Stimulated activated CD8-positive, alpha-beta memory T cell treated with anti-CD3 and anti-CD28 coated beads, Interleukin-4, amount 100 ng/mL, for 24 hours (primary cell): ENCODE measurements at regions not wholly inside any gene's neighbourhood (a gene's known extent, or its start where the extent isn't known, plus 50 kb on each side); places are given as distances from the start of the nearest gene placed in this dataset.
"Not testable (repeated sequence)": the region's sequence is repeated elsewhere in the genome, so short reads cannot be mapped to it uniquely, and the experiment has no call there.

ENCODE experiments used
- DNase-seq: peaks from one replicate; pipeline ENCODE4 v3.0.0-alpha.2; 2020; ENCODE audit warnings: low read depth

DNA sequence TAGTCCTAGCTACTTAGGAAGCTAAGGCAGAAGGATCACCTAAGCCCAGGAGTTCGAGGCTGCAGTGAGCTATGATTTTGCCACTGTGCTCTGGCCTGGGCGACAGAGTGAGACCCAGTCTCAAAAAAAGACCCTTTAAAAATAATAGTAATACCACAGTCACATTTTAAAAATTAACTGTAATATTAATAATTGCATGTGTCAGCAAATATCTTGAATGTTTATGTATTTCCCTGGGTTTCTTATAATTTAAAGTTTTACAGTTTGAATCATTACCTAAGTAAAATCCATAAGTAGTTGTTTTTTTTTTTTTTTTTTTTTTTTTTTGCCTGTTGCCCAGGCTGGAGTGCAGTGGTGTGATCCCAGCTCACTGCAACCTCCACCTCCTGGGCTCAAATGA lies 69.2 kb downstream of the LYZL2 start:
- no peak for DNase-seq

DNA sequence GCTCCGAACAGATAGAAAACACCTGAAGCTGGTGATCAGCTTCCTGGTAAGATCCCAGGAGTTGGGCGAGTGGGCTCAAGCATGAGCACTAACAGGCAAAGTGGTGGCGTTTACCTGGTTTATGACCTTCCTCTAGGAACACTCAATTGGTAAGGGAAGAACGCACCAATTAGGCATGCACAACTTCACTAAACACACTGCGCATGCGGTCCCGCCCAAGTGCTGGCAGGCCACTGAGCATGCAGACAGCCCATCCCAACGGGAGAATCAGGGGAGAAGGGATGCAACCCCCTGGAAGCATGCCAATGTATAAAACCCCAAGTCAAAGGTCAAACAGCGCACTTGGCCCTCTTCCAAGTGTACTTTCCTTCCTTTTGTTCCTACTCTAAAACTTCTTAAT lies 70.4 kb downstream of the LYZL2 start:
- DNase-seq: no peak

DNA sequence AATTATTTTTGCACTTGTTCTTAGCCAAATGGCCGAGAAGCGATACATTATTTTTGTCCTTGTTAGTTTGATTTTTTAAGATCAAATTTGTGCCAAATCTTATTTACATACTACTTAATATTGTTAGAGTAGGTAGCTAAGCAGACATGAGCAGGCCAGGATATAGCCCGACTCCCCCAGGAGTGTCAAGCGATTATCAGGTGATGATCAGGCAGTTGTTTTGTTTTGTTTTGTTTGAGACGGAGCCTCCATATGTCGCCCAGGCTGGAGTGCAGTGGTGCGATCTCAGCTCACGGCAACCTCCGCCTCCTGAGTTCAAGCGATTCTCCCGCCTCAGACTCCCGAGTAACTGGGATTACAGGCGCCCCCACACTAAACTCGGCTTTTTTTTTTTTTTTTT lies 71.1 kb downstream of the LYZL2 start:
- no peak for DNase-seq

DNA sequence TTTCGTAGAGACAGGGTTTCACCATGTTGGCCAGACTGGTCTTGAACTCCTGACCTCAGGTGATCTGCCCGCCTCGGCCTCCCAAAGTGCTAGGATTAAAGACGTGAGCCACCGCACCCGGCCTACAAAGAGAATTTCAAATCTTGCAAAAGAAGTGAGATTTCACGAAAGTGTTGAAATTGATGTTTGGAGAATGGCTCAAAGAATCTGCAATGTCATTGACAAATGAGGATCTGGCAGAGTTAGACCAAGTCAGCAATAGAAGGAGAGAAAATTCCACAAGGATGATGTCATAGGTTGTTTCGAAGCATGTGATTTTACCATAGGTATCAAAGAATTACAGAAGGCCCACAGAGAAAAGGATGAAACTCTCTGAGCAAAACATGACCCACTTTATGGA lies 71.7 kb downstream of the LYZL2 start:
- no peak for DNase-seq

DNA sequence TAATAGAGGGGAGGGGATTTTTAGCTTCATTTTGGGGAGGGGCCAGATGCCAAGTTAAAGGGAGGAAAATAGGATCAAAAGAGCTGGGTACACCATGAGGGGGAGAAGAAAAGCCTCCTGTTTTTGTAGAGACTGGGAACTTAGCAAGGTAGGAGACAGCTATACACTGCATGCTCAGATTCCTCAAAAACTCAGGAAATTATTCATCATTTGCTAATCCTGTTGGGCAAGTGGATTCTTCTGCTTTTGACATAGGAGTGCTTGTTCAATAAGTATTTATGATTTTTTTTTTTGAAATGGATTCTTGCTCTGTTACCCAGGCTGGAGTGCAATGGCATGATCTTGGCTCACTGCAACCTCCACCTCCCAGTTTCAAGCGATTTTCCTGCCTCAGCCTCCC lies 73.4 kb downstream of the LYZL2 start:
- DNase-seq: no peak

DNA sequence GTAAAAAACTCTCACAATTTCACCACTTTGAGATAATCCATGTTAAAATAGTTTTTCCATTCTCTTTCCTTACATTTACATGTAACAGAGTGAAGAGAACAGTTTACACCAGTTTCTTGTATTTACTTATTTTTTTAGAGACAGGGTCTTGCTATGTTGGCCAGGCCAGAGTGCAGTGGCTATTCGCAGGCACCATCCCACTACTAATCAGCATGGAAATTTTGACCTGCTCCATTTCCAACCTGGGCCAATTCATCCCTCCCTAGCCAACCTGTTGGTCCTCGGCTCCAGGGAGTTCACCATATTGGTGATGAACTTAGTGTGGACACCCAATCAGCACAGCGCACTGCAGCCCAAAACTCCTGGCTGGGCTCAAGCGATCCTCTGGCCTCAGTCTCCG lies 74.1 kb downstream of the LYZL2 start:
- DNase-seq: no peak

DNA sequence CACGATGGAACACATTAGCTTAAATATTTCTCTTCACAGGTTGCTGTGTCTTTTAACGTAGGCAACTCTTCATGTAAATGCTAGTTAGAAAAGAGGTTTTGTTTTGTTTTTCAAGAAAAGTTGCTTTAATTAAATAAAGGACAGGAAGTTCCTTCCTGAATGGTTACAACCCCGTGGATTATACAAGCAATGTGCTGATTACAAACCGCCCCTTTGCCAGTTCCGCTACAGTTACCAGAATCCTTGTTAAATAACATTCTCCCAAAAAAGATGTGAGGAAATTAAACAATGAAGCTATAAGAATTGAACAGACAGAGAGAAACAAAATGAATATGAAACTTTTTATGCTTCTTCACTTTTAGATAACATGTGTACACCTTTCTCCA lies 75.1 kb downstream of the LYZL2 start:
- DNase-seq: no peak

DNA sequence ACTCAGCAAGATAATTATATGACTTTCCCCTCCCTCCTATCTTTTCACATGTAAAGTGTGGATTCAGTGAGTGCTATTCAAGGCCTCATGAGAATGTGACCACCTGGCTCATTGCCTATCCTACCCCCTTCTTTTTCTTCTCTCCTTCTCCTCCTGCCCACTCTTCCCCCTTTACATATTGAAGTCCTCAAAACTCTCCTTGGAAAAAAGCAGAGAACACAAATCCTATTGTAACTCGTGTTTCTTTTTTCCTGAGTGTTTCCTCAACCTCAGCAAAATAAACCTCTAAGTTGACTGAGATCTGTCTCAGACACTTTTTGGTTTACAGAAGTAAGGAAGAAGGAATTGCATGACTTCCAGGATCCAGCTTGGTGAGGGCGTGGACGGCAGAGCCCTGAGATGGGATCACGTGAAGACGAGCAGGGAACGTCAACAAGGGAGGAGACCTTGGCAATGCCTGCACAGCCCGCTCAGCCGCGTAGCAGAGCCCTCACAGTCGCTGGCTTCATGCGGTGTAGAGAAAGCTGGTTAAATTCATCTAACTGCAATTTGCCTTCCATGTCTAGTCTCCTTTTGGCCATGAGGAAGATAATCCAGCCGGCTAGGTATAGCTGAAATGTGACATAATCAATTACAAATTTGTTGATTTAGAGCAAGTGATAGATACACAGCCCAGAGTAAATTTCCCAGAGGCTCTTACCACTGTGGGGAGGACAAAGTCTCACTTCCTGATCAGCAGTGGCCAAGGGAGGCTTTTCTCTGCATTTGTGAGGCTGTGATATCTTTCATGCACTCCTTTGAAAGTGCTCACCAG lies 75.7 kb downstream of the LYZL2 start:
- no peak for DNase-seq

DNA sequence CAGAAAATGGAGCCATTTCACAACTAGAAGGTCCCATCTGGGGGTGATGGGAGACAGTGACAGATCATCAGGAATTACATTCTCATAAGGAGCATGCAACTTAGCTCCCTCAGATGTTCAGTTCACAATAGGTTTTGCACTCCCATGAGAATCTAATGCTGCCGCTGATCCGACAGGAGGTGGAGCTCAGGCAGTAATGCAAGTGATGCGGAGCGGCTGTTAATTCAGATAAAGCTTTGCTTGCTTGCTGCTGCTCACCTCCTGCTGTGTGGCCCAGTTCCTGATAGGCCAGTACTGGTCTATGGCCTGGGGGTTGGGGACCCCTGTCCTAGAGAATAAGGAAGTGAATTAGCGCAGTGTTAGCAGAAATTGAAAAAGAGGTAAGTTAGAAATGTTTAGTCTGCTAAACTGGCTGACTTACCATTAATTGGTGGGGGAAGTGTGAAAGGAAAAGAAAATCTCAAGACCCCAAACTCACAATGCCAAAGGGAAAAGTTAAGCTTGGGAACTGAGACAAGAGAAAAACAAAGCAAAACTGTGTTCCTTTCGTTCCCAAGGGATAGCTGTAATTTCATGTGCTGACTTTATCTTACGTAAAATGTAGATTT lies 76.4 kb downstream of the LYZL2 start:
- DNase-seq: no peak

DNA sequence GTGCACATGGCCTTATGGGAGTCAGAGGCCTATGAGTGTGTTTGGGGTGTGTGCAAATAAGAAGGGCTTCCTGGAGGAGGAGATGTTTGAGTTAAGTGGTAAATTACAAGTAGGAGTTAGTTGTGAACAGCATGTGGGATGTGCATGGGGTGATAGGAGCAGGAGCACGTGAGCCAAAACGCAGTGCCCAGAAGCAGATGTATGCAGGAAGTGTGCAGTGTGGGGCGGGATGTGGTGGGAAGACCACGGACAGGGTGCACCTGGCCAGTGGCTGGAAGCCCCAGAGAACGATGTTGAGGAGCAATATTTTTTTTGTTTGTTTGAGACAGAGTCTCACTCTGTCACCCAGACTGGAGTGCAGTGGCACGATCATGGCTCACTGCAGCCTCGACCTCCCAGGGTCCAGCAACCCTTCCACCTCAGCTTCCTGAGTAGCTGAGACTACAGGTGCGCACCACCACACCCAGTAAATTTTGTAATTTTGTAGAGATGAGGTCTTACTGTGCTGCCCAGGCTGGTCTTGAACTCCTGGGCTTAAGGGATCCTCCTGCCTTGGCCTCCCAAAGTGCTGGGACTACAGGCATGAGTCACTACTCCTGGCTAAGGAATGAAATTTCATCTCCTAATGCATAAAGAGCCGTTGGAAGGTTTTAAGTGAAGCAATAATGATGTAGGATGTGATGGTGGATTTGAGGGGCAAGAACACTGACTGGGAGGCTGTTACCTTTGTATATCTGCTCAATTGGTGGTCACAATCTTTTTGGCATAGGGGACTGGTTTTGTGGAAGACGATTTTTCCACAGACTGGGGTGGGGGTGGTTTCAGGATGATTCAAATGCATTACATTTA lies 78.4 kb downstream of the LYZL2 start:
- no peak for DNase-seq

DNA sequence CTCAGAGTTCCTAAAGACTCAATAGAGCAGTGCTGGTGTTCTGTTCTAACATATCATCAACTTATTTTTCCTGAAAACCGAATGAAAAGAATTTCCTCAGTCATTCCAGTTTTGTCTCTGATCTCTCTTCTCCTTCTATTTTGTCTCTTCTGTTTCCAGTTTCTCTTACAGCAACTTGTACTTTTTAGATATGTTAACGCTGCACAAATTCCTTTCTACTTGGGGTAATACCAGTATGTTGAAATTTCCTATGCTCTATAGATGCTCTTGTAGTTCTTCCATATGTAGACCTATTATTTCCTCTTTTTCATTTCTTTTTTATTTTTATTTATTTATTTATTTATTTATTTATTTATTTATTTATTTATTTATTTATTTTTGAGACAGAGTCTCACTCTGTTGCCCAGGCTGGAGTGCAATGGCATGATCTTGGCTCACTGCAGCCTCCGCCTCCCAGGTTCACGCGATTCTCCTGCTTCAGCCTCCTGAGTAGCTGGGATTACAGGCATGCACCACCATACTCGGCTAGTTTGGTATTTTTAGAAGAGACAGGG lies 80.3 kb downstream of the LYZL2 start:
- not testable (repeated sequence) for DNase-seq

DNA sequence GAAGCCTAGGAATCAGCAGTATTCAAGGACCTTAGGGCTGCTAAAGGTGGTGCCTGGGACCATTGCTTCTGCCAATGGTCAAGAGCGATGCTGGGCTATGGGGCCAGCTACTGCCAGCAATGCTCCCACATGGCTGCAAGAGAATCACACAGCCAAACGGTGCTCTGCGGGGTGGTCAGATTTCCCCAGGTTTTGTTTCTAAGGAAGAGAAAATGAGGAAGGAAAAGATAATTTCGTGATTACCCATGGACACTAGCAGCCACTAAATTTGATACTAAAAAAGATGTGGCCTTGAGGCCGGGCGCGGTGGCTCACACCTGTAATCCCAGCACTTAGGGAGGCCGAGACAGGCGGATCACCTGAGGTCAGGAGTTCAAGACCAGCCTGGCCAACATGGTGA lies 83.0 kb downstream of the LYZL2 start:
- DNase-seq: no peak

DNA sequence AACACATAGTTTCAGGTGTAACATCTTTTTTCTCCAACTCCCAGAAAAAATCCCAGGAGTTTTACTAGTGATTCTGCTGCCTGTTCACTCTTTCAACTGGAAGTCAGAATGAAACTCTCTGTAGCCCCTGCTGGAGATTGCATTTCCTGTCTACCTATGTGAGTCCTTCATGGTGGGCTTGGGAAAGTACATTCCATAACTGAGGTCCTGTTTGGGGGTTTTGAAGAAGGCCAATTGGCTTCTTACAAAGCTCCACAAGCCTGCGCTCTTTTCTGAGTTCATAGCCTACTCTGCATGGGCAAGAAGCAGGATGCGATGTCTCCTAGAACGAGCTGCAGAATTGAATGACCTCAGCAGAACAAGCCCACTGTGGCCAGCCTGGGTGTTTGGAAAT lies 86.7 kb downstream of the LYZL2 start:
- no peak for DNase-seq

DNA sequence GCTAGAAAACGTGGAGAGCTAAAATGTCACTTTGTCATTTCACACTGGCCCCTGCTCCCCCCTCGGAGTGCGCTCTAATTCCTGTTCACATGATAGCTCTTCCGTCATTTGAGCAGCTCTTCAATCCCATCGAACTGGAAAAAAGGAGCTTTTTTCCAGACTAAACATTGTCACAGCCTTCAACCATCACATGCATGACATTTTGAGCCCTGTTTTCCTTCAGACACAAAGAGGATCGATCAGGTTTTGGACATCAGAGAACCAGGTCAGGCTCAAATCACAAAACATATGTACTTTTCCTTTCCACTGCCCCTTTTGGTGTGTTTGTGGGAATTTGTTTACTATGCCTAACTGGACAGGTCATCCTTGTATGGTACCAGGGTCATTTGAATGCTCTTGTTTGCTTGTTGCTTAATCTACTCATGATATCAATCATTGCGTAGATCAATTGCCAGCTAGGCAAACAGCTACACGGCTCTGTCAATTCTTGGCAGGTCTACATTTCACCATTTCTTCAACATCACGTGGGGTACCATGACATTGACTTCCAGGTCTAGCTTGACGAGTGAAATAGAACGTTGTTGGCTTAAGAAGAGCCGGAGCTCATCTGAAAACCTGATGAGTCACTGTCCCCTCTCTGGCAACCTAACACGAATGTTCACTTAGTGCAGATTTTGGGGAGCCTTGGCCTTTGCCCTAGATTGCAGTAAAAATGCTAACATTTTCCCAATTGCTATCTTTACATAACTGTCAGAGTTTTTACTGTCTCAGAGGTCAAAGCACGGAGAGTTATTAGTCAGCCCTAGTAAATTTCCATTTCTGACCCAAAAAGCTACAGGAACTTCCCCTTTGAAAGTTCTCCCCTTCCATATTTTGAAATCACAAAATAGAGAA lies 87.3 kb downstream of the LYZL2 start:
- no peak for DNase-seq

DNA sequence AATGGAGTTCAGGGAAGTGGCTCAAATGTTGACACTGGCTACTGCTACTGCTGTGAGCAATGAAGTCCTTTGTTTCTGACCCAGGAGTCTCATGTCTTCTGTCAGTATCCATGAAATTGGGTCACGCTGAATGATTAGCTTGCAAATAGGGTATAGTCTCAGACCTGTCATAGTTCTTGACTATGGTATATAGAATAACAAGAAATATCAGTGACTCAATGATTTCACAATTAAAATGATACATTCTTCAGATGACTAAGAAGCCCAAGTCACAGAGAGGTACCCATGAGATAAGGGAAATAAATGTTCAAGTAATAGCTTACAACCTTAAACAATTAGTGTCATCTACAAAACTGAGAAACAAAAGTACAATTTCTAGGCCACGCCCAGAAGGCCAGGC lies 89.3 kb downstream of the LYZL2 start:
- DNase-seq: no peak

DNA sequence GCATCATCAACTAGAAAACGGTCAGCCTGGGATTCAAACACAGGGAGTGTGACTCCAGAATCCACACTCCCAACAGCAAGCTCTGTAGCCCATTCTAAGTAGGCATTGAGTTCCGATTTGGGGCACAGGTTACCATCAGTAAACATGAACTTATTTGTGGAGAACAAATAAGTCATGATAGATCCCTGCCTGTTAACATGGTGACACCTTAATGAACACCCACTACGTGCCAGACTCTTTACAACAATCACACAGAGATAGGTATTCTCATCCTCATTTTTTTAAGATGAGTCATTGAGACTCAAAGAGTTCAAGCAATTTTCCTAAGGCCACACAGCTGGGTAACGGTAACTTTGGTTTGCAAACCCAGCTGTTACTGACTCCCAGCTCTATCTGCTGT lies 91.5 kb downstream of the LYZL2 start:
- no peak for DNase-seq

DNA sequence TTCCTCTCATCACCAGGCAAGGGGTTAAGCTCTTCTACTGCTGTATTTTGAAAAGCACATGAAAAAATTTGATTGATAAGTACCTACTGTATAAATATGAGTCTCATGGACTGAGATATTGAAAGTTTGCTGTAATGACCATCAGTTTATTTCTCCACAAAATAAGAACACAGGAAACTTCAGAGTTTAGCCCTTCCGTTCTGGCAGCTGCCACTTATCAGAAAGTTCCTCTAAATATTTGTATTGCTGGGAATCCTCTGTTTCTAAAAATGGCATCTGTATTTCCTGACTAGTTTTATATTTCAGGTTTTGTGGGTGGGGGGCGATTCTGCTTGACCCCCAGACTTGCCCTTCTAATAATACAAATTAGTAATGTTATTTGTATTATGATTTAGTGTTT lies 92.0 kb downstream of the LYZL2 start:
- no peak for DNase-seq

DNA sequence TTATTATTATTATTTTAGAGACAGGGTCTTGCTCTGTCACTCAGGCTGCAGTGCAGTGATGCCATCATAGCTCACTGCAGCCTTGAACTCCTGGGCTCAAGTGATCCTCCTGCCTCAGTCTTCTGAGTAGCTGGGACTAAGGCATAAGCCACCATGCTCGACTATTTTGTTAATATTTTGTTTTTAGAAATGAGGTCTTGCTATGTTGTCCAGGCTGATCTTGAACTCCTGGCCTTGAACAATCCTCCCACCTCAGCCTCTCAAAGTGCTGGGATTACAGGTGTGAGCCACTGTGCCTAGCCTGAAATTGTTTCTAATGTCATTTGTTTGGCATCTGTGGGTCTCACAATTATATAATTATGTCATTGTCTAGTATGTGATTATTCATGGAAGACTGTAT lies 92.4 kb downstream of the LYZL2 start:
- not testable (repeated sequence) for DNase-seq

DNA sequence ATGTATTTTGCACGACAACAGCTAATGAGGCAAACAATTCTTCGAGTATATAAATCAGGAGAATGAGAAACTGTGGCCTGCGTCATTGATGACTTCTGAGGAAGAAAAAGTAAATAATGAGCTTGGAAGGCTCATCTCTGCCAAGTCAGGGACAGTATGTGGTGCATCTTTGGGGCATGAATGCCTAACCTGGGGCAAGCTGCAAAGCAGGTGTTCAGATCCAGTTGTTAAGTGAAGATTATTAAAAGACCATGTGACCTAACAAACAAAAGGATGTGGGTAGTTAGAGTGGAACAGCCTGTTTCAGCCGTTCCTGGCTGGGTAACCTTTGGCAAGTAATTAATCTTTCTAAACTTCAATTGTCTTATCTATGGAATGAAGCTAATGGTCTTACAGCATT lies 93.0 kb downstream of the LYZL2 start:
- DNase-seq: no peak

DNA sequence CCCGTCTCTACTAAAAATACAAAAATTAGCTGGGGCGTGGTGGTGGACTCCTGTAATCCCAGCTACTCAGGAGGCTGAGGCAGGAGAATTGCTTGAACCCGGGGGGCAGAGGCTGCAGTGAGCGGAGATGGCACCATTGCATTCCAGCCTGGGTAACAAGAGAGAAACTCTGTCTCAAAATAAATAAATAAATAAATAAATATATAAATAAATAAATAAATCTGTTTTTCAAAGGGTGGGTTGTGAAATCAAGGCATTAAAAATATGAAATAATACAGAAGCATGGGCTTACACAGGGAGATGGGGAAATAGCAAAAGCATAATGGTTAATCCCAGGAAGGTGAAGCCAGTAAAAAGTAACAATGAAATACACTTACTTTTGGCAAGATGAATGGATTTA lies 93.9 kb downstream of the LYZL2 start:
- DNase-seq: no peak

DNA sequence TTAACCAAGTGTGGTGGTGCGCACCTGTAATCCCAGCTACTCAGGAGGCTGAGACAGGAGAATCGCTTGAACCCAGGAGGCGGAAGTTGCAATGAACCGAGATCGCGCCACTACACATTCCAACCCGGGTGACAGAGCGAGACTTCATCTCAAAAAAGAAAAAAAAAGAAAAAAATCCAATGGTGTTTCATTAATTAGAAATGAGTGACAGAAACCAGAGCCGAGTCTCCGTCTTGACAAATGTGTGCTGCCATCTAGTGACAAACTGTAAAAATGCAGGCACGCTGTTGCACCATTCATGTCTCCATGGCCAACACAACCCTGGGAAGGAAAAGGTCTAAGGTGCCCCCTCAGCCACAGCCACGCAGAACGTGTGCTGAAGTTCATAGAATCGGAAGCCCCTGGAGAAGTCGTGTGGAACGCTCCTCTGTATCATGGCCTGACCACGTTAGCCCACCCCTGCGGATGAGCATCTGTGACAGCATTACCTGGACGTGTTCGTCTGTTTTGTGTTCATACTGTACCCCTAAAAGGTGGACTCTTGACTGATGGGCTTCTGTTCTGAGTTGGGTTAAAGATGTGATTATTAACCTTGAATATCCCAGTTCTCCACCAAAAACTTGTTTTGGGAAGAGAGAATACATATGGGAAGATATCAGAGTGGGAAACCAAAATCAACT lies 94.9 kb downstream of the LYZL2 start:
- DNase-seq: peak; percentile 42
